DND-41 (cell line): ENCODE measurements at regions not wholly inside any gene's neighbourhood (a gene's known extent, or its start where the extent isn't known, plus 50 kb on each side); places are given as distances from the start of the nearest gene placed in this dataset.

Experiments used
- ATAC-seq: fragments of 200-7000 bp; cut with Tn5 transposase; 3 replicates; pipeline ENCODE4 v1.9.1; 2021; ENCODE audit warnings: low read depth; ENCODE audit not compliant: insufficient read depth
- DNase-seq: peaks from one replicate; pipeline ENCODE4 v3.0.0-alpha.2; 2020
- H2AFZ ChIP-seq: 2 replicates; pipeline ENCODE4 v1.6.0; 2012; ENCODE audit warnings: low read depth, low read length
- H3K27ac ChIP-seq: 2 replicates; pipeline ENCODE4 v1.5.1; 2012; ENCODE audit warnings: low read length, inconsistent platforms
- H3K27me3 ChIP-seq: fragments of 200-600 bp; sonication (generic); 2 replicates; pipeline ENCODE4 v1.6.0; 2012; ENCODE audit warnings: low read length, mild to moderate bottlenecking, inconsistent platforms; ENCODE audit not compliant: insufficient read depth, poor library complexity
- H3K36me3 ChIP-seq: 2 replicates; pipeline ENCODE4 v1.5.1; 2012; ENCODE audit warnings: low read length, inconsistent platforms; ENCODE audit not compliant: insufficient read depth
- H3K4me1 ChIP-seq: 2 replicates; pipeline ENCODE4 v1.5.1; 2012; ENCODE audit warnings: mild to moderate bottlenecking, low read length; ENCODE audit not compliant: insufficient read depth
- H3K4me2 ChIP-seq: 2 replicates; pipeline ENCODE4 v1.6.0; 2012; ENCODE audit warnings: mild to moderate bottlenecking, moderate library complexity, low read length, inconsistent platforms; ENCODE audit not compliant: insufficient read depth
- H3K4me3 ChIP-seq, 2 experiments: fragments of 200-600 bp in 1 of 2; shearing (Covaris generic) in 1 of 2; 2 replicates each; pipeline ENCODE4 v1.5.1; 2012 to 2016; ENCODE audit warnings: inconsistent platforms in 2 of 2, low read length in 2 of 2, mild to moderate bottlenecking in 2 of 2, low read depth in 1 of 2, moderate library complexity in 1 of 2
- H3K79me2 ChIP-seq: 2 replicates; pipeline ENCODE4 v1.6.0; 2012; ENCODE audit warnings: low read length, inconsistent platforms; ENCODE audit not compliant: insufficient read depth
- H3K9ac ChIP-seq: 2 replicates; pipeline ENCODE4 v1.6.0; 2012; ENCODE audit warnings: low read depth, mild to moderate bottlenecking, inconsistent platforms, low read length, moderate library complexity
- H3K9me3 ChIP-seq: 2 replicates; pipeline ENCODE4 v1.5.1; 2012; ENCODE audit warnings: low read length, moderate library complexity, mild to moderate bottlenecking, inconsistent platforms; ENCODE audit not compliant: insufficient read depth, severe bottlenecking
- H4K20me1 ChIP-seq: 2 replicates; pipeline ENCODE4 v1.6.0; 2012; ENCODE audit warnings: low read length; ENCODE audit not compliant: insufficient read depth
- EZH2 ChIP-seq: IDR thresholded peaks from 3 replicates; pipeline ENCODE4 v1.6.1; 2012; ENCODE audit warnings: borderline replicate concordance, low read depth, mild to moderate bottlenecking, moderate library complexity, low read length, inconsistent platforms; ENCODE audit not compliant: severe bottlenecking
- TF ChIP-seq, protein P1 (sequence below): IDR thresholded peaks from 2 replicates; pipeline ENCODE4 v1.5.1; 2012; ENCODE audit warnings: borderline replicate concordance, low read length, moderate library complexity, mild to moderate bottlenecking; ENCODE audit not compliant: poor library complexity, severe bottlenecking; ENCODE audit errors: extremely low read depth

DNA sequence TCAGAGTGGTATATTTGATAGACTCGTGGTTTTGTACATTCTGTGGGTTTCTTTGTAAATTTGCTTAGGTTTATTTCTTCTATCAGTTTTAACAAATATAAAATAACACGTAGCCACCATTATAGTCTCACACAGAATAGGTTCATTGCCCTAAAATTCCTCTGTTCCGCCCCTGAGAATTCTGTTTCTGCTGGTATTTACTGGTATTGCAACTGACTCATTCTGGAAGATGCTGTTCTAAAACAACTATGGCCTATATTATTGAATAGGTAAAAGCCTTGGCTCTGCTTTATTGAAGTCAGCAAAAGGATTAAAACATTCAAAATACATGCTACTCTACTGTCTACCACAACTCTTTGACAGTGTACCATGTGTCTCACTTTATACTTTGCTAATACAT lies 119.1 kb upstream of the CHORDC1 start:
- no peaks in the 10 kb centered on the region for H3K27me3 ChIP-seq
- H3K79me2 ChIP-seq, result no peaks in the 10 kb centered on the region
- H3K4me2 ChIP-seq, result no peak overlapping the region
- ATAC-seq, result no peak
- H4K20me1 ChIP-seq, result no peaks in the 10 kb centered on the region
- H3K9me3 ChIP-seq, result no peaks in the 10 kb centered on the region
- H2AFZ ChIP-seq, result no peak overlapping the region
- H3K27ac ChIP-seq, result no peak overlapping the region
- H3K4me3 ChIP-seq, result no peak overlapping the region
- no peak for DNase-seq
- TF ChIP-seq, protein P1, sequence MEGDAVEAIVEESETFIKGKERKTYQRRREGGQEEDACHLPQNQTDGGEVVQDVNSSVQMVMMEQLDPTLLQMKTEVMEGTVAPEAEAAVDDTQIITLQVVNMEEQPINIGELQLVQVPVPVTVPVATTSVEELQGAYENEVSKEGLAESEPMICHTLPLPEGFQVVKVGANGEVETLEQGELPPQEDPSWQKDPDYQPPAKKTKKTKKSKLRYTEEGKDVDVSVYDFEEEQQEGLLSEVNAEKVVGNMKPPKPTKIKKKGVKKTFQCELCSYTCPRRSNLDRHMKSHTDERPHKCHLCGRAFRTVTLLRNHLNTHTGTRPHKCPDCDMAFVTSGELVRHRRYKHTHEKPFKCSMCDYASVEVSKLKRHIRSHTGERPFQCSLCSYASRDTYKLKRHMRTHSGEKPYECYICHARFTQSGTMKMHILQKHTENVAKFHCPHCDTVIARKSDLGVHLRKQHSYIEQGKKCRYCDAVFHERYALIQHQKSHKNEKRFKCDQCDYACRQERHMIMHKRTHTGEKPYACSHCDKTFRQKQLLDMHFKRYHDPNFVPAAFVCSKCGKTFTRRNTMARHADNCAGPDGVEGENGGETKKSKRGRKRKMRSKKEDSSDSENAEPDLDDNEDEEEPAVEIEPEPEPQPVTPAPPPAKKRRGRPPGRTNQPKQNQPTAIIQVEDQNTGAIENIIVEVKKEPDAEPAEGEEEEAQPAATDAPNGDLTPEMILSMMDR, result no peak
- TF ChIP-seq EZH2, result no peak
- no peaks in the 10 kb centered on the region for H3K36me3 ChIP-seq
- no peaks in the 10 kb centered on the region for H3K4me1 ChIP-seq
- H3K9ac ChIP-seq, result no peak overlapping the region

DNA sequence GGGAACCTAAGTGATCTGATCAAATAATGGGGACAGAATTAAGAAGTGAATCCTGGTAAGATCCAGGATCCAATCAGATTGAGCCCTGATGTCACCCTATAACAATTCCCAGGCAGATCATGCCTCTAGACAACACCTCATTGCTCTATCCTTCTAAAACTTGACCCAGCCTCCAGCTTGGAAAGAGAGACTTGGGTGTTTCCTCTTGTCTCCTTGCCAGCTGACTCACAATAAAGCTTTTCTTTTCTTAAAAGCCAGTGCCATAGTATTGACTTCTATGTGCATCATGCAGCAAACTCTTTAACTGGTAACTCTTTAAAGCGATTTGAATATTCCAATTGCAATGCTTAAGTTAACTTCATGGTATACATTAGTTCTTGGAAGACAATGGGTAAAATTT lies 109.6 kb upstream of the CHORDC1 start:
- Histone ChIP-seq H3K27me3 (no peaks in the 10 kb centered on the region), H3K4me1 (no peaks in the 10 kb centered on the region), H3K4me3 (no peak overlapping the region), H2AFZ (no peak overlapping the region), H3K27ac (no peak overlapping the region), H3K79me2 (no peaks in the 10 kb centered on the region), H3K9ac (no peak overlapping the region), H3K36me3 (no peaks in the 10 kb centered on the region), H4K20me1 (no peaks in the 10 kb centered on the region), H3K4me2 (no peak overlapping the region), H3K9me3 (no peaks in the 10 kb centered on the region)
- TF ChIP-seq, protein P1, result no peak
- TF ChIP-seq EZH2, result no peak
- no peak for DNase-seq
- no peak for ATAC-seq

DNA sequence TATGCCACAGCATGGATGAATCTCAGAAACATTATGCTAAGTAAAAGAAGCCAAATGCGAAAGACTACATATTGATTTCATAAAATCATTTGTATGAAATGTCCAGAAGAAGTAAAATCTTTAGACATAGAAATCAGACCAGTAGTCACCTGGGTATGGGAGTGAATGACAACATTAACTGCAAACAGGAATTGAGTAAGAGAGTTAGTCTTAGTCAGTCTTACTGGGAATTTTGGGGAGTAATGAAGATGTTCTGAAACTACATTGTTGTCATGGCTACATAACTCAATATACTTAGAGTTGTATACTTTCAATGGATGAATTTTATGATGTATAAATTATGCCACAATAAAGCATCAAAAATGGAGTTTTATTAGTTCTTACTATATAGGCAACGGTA lies 107.8 kb upstream of the CHORDC1 start:
- H3K27me3 ChIP-seq, result no peaks in the 10 kb centered on the region
- no peak for TF ChIP-seq EZH2
- TF ChIP-seq, protein P1, result no peak
- no peak overlapping the region for H3K4me2 ChIP-seq
- H3K36me3 ChIP-seq, result no peaks in the 10 kb centered on the region
- DNase-seq (no peak), ATAC-seq (no peak)
- no peaks in the 10 kb centered on the region for H4K20me1 ChIP-seq
- no peak overlapping the region for H3K27ac ChIP-seq
- H3K4me3 ChIP-seq, result no peak overlapping the region
- H3K4me1 ChIP-seq, result no peaks in the 10 kb centered on the region
- H3K9me3 ChIP-seq, result no peaks in the 10 kb centered on the region
- H3K79me2 ChIP-seq, result no peaks in the 10 kb centered on the region
- H3K9ac ChIP-seq, result no peak overlapping the region
- H2AFZ ChIP-seq, result no peak overlapping the region

DNA sequence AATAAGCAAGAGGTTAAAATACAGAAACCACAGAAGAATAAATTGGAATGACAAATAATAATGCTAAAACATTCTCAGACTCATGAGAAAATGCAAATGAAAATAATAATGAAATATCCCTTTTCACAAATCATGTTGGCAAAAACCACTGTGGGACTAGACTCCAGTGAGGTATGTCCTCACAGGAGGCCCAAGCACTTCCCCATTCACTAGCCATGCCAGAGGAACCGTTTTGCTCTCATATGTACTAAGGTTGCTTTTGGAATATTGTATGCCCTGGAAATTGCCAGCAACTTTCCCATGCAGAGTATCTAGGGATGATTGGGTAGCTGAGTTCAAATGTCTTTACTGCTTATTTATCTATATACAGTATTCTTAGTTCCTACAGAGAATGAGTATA lies 106.2 kb upstream of the CHORDC1 start:
- Histone ChIP-seq H3K36me3 (no peaks in the 10 kb centered on the region), H3K27ac (no peak overlapping the region), H2AFZ (no peak overlapping the region), H4K20me1 (no peaks in the 10 kb centered on the region), H3K9me3 (no peaks in the 10 kb centered on the region), H3K4me3 (no peak overlapping the region), H3K4me1 (no peaks in the 10 kb centered on the region), H3K4me2 (no peak overlapping the region), H3K9ac (no peak overlapping the region), H3K27me3 (no peaks in the 10 kb centered on the region), H3K79me2 (no peaks in the 10 kb centered on the region)
- no peak for TF ChIP-seq EZH2
- TF ChIP-seq, protein P1, result no peak
- ATAC-seq (no peak), DNase-seq (no peak)
